Panc1 (cell line): ENCODE measurements at regions not wholly inside any gene's neighbourhood (a gene's known extent, or its start where the extent isn't known, plus 50 kb on each side); places are given as distances from the start of the nearest gene placed in this dataset.

ENCODE experiments used
- ATAC-seq: fragments of 200-7000 bp; cut with Tn5 transposase; 2 replicates; pipeline ENCODE4 v1.9.1; 2020; ENCODE audit warnings: mild to moderate bottlenecking, moderate library complexity
- BruUV-seq: library from RNA; stranded (reverse); fragments of 400-500 nt; replicated peaks from 2 replicates; lab custom pipeline; 2021; lab: Mats Ljungman, UMichigan
- CTCF ChIA-PET: fragments of 300-600 bp; sonication (Branson Sonifier 250); formaldehyde crosslinking; loops from one replicate; lab custom pipeline; 2022; ENCODE audit warnings: antibody characterized with exemption; lab: Charles Lee
- POLR2A ChIA-PET: fragments of 300-600 bp; sonication (Branson Sonifier 250); formaldehyde crosslinking; loops from one replicate; lab custom pipeline; 2022; ENCODE audit warnings: antibody characterized with exemption; lab: Charles Lee
- DNase-seq: peaks from one replicate; pipeline ENCODE4 v3.0.0-alpha.2; 2010; ENCODE audit warnings: low read depth, low spot score
- H3K27ac ChIP-seq: 2 replicates; pipeline ENCODE4 v1.5.1; 2011; ENCODE audit warnings: mild to moderate bottlenecking, low read length, inconsistent platforms
- H3K27me3 ChIP-seq: fragments of 200-500 bp; sonication (Bioruptor generic); 2 replicates; pipeline ENCODE4 v1.6.0; 2014; ENCODE audit warnings: low read length, inconsistent platforms; ENCODE audit not compliant: control insufficient read depth, insufficient read depth
- H3K36me3 ChIP-seq: fragments of 200-500 bp; sonication (Bioruptor generic); 2 replicates; pipeline ENCODE4 v1.5.1; 2014; ENCODE audit warnings: inconsistent platforms, mild to moderate bottlenecking, low read length, moderate library complexity; ENCODE audit not compliant: control insufficient read depth, insufficient read depth
- H3K4me1 ChIP-seq: 2 replicates; pipeline ENCODE4 v1.5.1; 2011; ENCODE audit warnings: inconsistent platforms, mild to moderate bottlenecking, low read length, moderate library complexity; ENCODE audit not compliant: control insufficient read depth, insufficient read depth
- H3K4me3 ChIP-seq, 2 experiments: 2 replicates each; pipeline ENCODE4 v1.5.1; 2011 to 2012; ENCODE audit warnings: low read depth in 2 of 2, low read length in 2 of 2, mild to moderate bottlenecking in 2 of 2, inconsistent platforms in 1 of 2, moderate library complexity in 1 of 2
- H3K9me3 ChIP-seq: fragments of 200-500 bp; sonication (Bioruptor generic); 2 replicates; pipeline ENCODE4 v1.5.1; 2014; ENCODE audit warnings: low read depth, mild to moderate bottlenecking, inconsistent platforms, low read length, moderate library complexity; ENCODE audit not compliant: control insufficient read depth, insufficient read depth
- CTCF ChIP-seq: fragments of 450-650 bp; IDR thresholded peaks from 2 replicates; pipeline ENCODE4 v1.5.1; 2017; ENCODE audit warnings: mild to moderate bottlenecking
- POLR2AphosphoS5 ChIP-seq: IDR thresholded peaks from 2 replicates; pipeline ENCODE4 v1.6.1; 2012; ENCODE audit warnings: mild to moderate bottlenecking, low read depth, low read length, moderate library complexity
- REST ChIP-seq, 2 experiments: IDR thresholded peaks; 2 replicates each; pipeline ENCODE4 v1.6.1; 2011 to 2012; ENCODE audit warnings: low read depth in 2 of 2, control low read depth in 1 of 2, low read length in 1 of 2, mild to moderate bottlenecking in 1 of 2, moderate library complexity in 1 of 2; ENCODE audit not compliant: insufficient read depth in 1 of 2
- SIN3A ChIP-seq: IDR thresholded peaks from 2 replicates; pipeline ENCODE4 v1.6.1; 2012; ENCODE audit warnings: low read depth, mild to moderate bottlenecking, low read length, moderate library complexity, borderline replicate concordance; ENCODE audit not compliant: insufficient read depth
- TCF7L2 ChIP-seq: IDR thresholded peaks from 2 replicates; pipeline ENCODE4 v1.6.1; 2011; ENCODE audit warnings: mild to moderate bottlenecking, low read depth, low read length, inconsistent platforms
- in situ Hi-C: cut with HindIII; loops from 2 replicates; pipeline ENCODE4 v1.10.0; 2016; ENCODE audit warnings: low sequenced_read_pairs, low pct_unique_long_range_greater_than_20kb
- intact Hi-C: fragments of 100-400 bp; cut with micrococcal nuclease; formaldehyde crosslinking; loops from one replicate; pipeline ENCODE4 v1.10.0; 2022; ENCODE audit not compliant: unreplicated experiment

DNA sequence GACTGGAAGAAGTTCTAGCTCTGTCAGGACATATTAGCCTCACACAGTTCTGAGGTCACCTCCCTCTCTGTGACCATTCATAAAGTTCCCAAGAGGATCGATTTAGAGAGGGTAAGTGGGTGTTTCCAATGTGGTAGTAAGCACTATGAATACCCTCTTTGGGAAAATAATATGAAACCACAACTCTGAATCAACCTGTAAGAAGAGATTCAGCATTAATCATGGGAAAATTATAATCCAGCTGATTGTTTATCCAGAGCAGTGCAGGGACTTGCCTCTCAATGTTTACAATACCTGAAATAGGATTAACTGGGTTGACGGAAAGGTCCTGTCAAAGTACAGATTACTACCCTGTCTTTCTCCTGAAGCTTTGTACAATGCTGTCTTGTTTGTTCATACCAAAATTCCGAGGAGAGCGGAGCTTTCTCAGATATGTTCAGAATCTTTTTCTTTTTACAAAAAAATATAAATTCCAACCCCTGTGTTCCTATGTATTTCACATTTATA lies 302.9 kb upstream of the DPPA4 start:
- H3K27ac ChIP-seq: no peak overlapping the region
- in situ Hi-C loops (no loop called here), intact Hi-C loops (no loop called here)
- ATAC-seq (no peak), DNase-seq (no peak)
- H3K4me1 ChIP-seq: no peaks in the 10 kb centered on the region
- no peaks in the 10 kb centered on the region for H3K27me3 ChIP-seq
- H3K9me3 ChIP-seq: no peaks in the 10 kb centered on the region
- TF ChIP-seq REST (IDR thresholded peaks at IDR 0.05; ENCODE audit: insufficient read depth in 1 of 2, low read depth in 2 of 2, low read length in 1 of 2) (no peak), TCF7L2 (no peak), POLR2AphosphoS5 (no peak), CTCF (no peak), SIN3A (no peak)
- ChIA-PET CTCF (no interaction called here), POLR2A (no interaction called here)
- no peaks in the 10 kb centered on the region for H3K36me3 ChIP-seq
- BruUV-seq: no TSS peak
- no peak overlapping the region for H3K4me3 ChIP-seq

- no TSS peak for BruUV-seq
- Histone ChIP-seq H3K4me1 (no peaks in the 10 kb centered on the region), H3K9me3 (no peaks in the 10 kb centered on the region), H3K27ac (no peak overlapping the region), H3K36me3 (no peaks in the 10 kb centered on the region), H3K27me3 (no peaks in the 10 kb centered on the region), H3K4me3 (no peak overlapping the region)
- TF ChIP-seq REST (IDR thresholded peaks at IDR 0.05; ENCODE audit: insufficient read depth in 1 of 2, low read depth in 2 of 2, low read length in 1 of 2) (no peak), POLR2AphosphoS5 (no peak), SIN3A (no peak), CTCF (no peak), TCF7L2 (no peak)
- in situ Hi-C loops (no loop called here), intact Hi-C loops (no loop called here)
- CTCF ChIA-PET: no interaction called here
- no peak for ATAC-seq
- POLR2A ChIA-PET: no interaction called here
- no peak for DNase-seq
Observed at GRCh38 chr3:109642025-109642424, 304.7 kb upstream of the DPPA4 start.
